Mesendoderm (in vitro differentiated cells): ENCODE measurements at regions not wholly inside any gene's neighbourhood (a gene's known extent, or its start where the extent isn't known, plus 50 kb on each side); places are given as distances from the start of the nearest gene placed in this dataset.

Experiments
- DNase-seq: peaks from one replicate; pipeline ENCODE4 v3.0.0; 2013
- H2AK5ac ChIP-seq: 2 replicates; pipeline ENCODE4 v1.6.1; 2013; ENCODE audit warnings: low read length, inconsistent platforms
- H2BK120ac ChIP-seq: 2 replicates; pipeline ENCODE4 v1.6.1; 2013; ENCODE audit warnings: low read depth, mild to moderate bottlenecking, low read length, moderate library complexity, mixed read lengths
- H2BK15ac ChIP-seq: replicated peaks from 2 replicates; pipeline ENCODE4 v1.6.1; 2013; ENCODE audit warnings: low read depth, mild to moderate bottlenecking, moderate library complexity
- H2BK5ac ChIP-seq: 2 replicates; pipeline ENCODE4 v1.6.1; 2013; ENCODE audit warnings: low read length, inconsistent platforms
- H3K18ac ChIP-seq: 2 replicates; pipeline ENCODE4 v1.6.1; 2013; ENCODE audit warnings: mild to moderate bottlenecking, low read length, mixed read lengths
- H3K23ac ChIP-seq: one replicate; pipeline ENCODE4 v1.6.1; 2013; ENCODE audit warnings: low read length
- H3K27ac ChIP-seq: 2 replicates; pipeline ENCODE4 v1.5.1; 2013; ENCODE audit warnings: low read depth, mild to moderate bottlenecking, inconsistent platforms, low read length, moderate library complexity
- H3K27me3 ChIP-seq: 2 replicates; pipeline ENCODE4 v1.6.1; 2013; ENCODE audit warnings: low read length, control low read depth, mild to moderate bottlenecking, inconsistent platforms; ENCODE audit not compliant: insufficient read depth, poor library complexity
- H3K36me3 ChIP-seq: 2 replicates; pipeline ENCODE4 v1.6.1; 2013; ENCODE audit warnings: low read length, inconsistent platforms; ENCODE audit not compliant: control insufficient read depth, insufficient read depth
- H3K4ac ChIP-seq: one replicate; pipeline ENCODE4 v1.6.1; 2013; ENCODE audit warnings: low read depth, mild to moderate bottlenecking, low read length, moderate library complexity
- H3K4me1 ChIP-seq: 2 replicates; pipeline ENCODE4 v1.6.1; 2013; ENCODE audit warnings: low read depth, low read length, inconsistent platforms; ENCODE audit not compliant: control insufficient read depth
- H3K4me2 ChIP-seq: 2 replicates; pipeline ENCODE4 v1.6.1; 2013; ENCODE audit warnings: low read length
- H3K4me3 ChIP-seq: 2 replicates; pipeline ENCODE4 v1.5.1; 2013; ENCODE audit warnings: mild to moderate bottlenecking, low read length
- H3K56ac ChIP-seq: one replicate; pipeline ENCODE4 v1.6.1; 2013; ENCODE audit warnings: low read length
- H3K79me1 ChIP-seq: 2 replicates; pipeline ENCODE4 v1.6.1; 2013; ENCODE audit warnings: low read length, inconsistent platforms
- H3K79me2 ChIP-seq: 2 replicates; pipeline ENCODE4 v1.6.1; 2013; ENCODE audit warnings: mild to moderate bottlenecking, low read length; ENCODE audit not compliant: control insufficient read depth, insufficient read depth
- H3K9ac ChIP-seq: 2 replicates; pipeline ENCODE4 v1.6.1; 2013; ENCODE audit warnings: low read length, inconsistent platforms
- H4K5ac ChIP-seq: one replicate; pipeline ENCODE4 v1.6.1; 2013; ENCODE audit warnings: low read length
- H4K8ac ChIP-seq: one replicate; pipeline ENCODE4 v1.6.1; 2013; ENCODE audit warnings: low read depth, mild to moderate bottlenecking, control low read depth, low read length, moderate library complexity
- WGBS: extraction: QIAGEN DNeasy Blood & Tissue Kit; methylation state at CpG from one replicate; pipeline ENCODE4 v1.1.7; 2013; ENCODE audit warnings: low lambda C conversion rate, missing lambda C conversion rate; ENCODE audit not compliant: insufficient coverage; ENCODE audit errors: extremely low coverage; 5-methylcytosine and 5-hydroxymethylcytosine counted together

DNA sequence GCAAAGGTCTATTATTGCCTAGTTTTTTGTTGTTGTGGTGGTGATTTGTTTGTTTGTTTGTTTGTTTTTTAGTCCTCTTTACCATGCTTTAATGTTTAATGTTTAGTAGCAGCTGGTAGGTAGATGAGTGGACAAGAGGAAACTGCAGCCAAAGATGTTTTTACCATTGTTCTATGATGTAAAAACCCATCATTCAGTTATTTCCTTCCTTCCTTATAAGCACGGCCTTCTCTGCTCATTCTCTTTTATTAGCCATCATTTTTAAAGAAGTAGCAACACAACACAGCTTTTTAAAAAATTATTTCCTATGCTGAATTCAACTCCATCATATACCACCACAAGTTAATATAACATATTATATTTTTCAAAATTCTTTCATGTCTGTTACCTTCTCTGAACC, 58.5 kb upstream of the BOC start:
- no peak overlapping the region for H2BK120ac ChIP-seq
- no peak overlapping the region for H2AK5ac ChIP-seq
- H4K8ac ChIP-seq: no peak overlapping the region
- no CpG with 5 or more reads among the region's 1 CpG for WGBS
- H3K56ac ChIP-seq: no peak overlapping the region
- H3K4ac ChIP-seq: no peak overlapping the region
- no peaks in the 10 kb centered on the region for H3K36me3 ChIP-seq
- H3K27me3 ChIP-seq: no peaks in the 10 kb centered on the region
- no peak overlapping the region for H3K4me2 ChIP-seq
- no peak overlapping the region for H2BK5ac ChIP-seq
- no peaks in the 10 kb centered on the region for H3K79me2 ChIP-seq
- H4K5ac ChIP-seq: no peak overlapping the region
- H3K18ac ChIP-seq: no peak overlapping the region
- H3K4me3 ChIP-seq: no peak overlapping the region
- H3K23ac ChIP-seq: no peak overlapping the region
- no peaks in the 10 kb centered on the region for H3K79me1 ChIP-seq
- no peak for DNase-seq
- H3K27ac ChIP-seq: no peak overlapping the region
- H3K4me1 ChIP-seq: peaks cover 6% of the 10 kb centered on the region
- H2BK15ac ChIP-seq: no peak overlapping the region
- H3K9ac ChIP-seq: no peak overlapping the region

- DNase-seq: no peak
- Histone ChIP-seq H3K4ac (no peak overlapping the region), H2BK120ac (no peak overlapping the region), H3K56ac (no peak overlapping the region), H3K23ac (no peak overlapping the region), H4K8ac (no peak overlapping the region), H3K4me2 (no peak overlapping the region), H2BK15ac (no peak overlapping the region), H3K27me3 (no peaks in the 10 kb centered on the region), H3K18ac (no peak overlapping the region), H3K27ac (no peak overlapping the region), H3K79me2 (no peaks in the 10 kb centered on the region), H4K5ac (no peak overlapping the region), H2AK5ac (no peak overlapping the region), H3K9ac (no peak overlapping the region), H3K36me3 (no peaks in the 10 kb centered on the region), H3K4me3 (no peak overlapping the region), H3K4me1 (peaks cover 3% of the 10 kb centered on the region), H2BK5ac (no peak overlapping the region), H3K79me1 (no peaks in the 10 kb centered on the region)
- WGBS: no CpG with 5 or more reads among the region's 3 CpGs
Measured at GRCh38 chr3:113153499-113154107, 57.8 kb upstream of the BOC start.

GRCh38 chr3:113156816-113157333, 54.5 kb upstream of the BOC start:
- Histone ChIP-seq H3K27me3 (no peaks in the 10 kb centered on the region), H4K8ac (no peak overlapping the region), H2BK120ac (no peak overlapping the region), H3K79me2 (no peaks in the 10 kb centered on the region), H3K4me2 (no peak overlapping the region), H2BK15ac (no peak overlapping the region), H3K9ac (no peak overlapping the region), H3K27ac (no peak overlapping the region), H2BK5ac (no peak overlapping the region), H3K36me3 (no peaks in the 10 kb centered on the region), H4K5ac (no peak overlapping the region), H3K56ac (no peak overlapping the region), H3K4me3 (no peak overlapping the region), H3K23ac (no peak overlapping the region), H2AK5ac (no peak overlapping the region), H3K4me1 (peaks cover under 1% of the 10 kb centered on the region), H3K4ac (no peak overlapping the region), H3K79me1 (no peaks in the 10 kb centered on the region), H3K18ac (no peak overlapping the region)
- no peak for DNase-seq
- no CpG with 5 or more reads among the region's 2 CpGs for WGBS

- Histone ChIP-seq H3K79me2 (no peaks in the 10 kb centered on the region), H2BK5ac (no peak overlapping the region), H3K23ac (no peak overlapping the region), H3K56ac (no peak overlapping the region), H3K27ac (no peak overlapping the region), H3K4ac (no peak overlapping the region), H3K9ac (no peak overlapping the region), H3K27me3 (no peaks in the 10 kb centered on the region), H3K4me2 (no peak overlapping the region), H3K18ac (no peak overlapping the region), H3K79me1 (no peaks in the 10 kb centered on the region), H4K8ac (no peak overlapping the region), H3K4me1 (no peaks in the 10 kb centered on the region), H2BK15ac (no peak overlapping the region), H2AK5ac (no peak overlapping the region), H2BK120ac (no peak overlapping the region), H3K36me3 (no peaks in the 10 kb centered on the region), H4K5ac (no peak overlapping the region), H3K4me3 (no peak overlapping the region)
- DNase-seq: no peak
- WGBS: no CpG with 5 or more reads among the region's 3 CpGs
Measured at GRCh38 chr3:113157408-113158030, 53.8 kb upstream of the BOC start.

DNA sequence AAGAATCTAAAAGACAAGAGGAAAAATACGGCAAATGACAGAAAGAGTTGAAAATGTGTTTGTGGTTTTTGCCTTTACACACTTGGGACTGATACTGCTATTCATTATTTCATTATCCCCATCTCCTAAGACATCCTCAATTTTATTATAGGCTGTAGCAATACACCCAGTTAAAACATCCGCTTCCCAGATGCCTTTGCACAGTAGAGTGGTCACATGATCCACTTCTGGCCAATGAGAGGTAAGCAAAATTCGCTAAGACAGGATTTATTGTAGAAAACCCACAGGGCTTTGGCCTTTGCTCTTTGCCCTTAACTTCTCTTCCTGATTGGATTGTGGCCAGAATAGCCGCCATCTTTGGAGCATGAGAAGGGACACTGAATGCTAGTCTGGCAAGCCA, 53.2 kb upstream of the BOC start:
- no peaks in the 10 kb centered on the region for H3K36me3 ChIP-seq
- H3K4me3 ChIP-seq: no peak overlapping the region
- H2BK120ac ChIP-seq: no peak overlapping the region
- H2AK5ac ChIP-seq: no peak overlapping the region
- H2BK5ac ChIP-seq: no peak overlapping the region
- no peak overlapping the region for H3K23ac ChIP-seq
- no peak overlapping the region for H3K9ac ChIP-seq
- DNase-seq: no peak
- no peak overlapping the region for H2BK15ac ChIP-seq
- no peaks in the 10 kb centered on the region for H3K79me1 ChIP-seq
- no peak overlapping the region for H4K8ac ChIP-seq
- H3K79me2 ChIP-seq: no peaks in the 10 kb centered on the region
- H3K56ac ChIP-seq: no peak overlapping the region
- H3K18ac ChIP-seq: no peak overlapping the region
- H3K4me1 ChIP-seq: no peaks in the 10 kb centered on the region
- H4K5ac ChIP-seq: no peak overlapping the region
- WGBS: no CpG with 5 or more reads among the region's 4 CpGs
- no peak overlapping the region for H3K27ac ChIP-seq
- H3K4me2 ChIP-seq: no peak overlapping the region
- H3K4ac ChIP-seq: no peak overlapping the region
- no peaks in the 10 kb centered on the region for H3K27me3 ChIP-seq
